GM12878 (cell line): ENCODE measurements at regions not wholly inside any gene's neighbourhood (a gene's known extent, or its start where the extent isn't known, plus 50 kb on each side); places are given as distances from the start of the nearest gene placed in this dataset.

ENCODE experiments used
- BCL3 ChIP-seq: IDR thresholded peaks from 2 replicates; pipeline ENCODE4 v1.6.1; 2011; ENCODE audit warnings: borderline replicate concordance, low read depth, mild to moderate bottlenecking, moderate library complexity, low read length; ENCODE audit not compliant: insufficient read depth, poor library complexity, severe bottlenecking
- BRCA1 ChIP-seq: IDR thresholded peaks from 2 replicates; pipeline ENCODE4 v1.6.1; 2011; ENCODE audit warnings: low read depth, low read length, improper control_type of control experiment
- CUX1 ChIP-seq: IDR thresholded peaks from 2 replicates; pipeline ENCODE4 v1.6.1; 2012; ENCODE audit warnings: improper control_type of control experiment, low read depth, low read length; ENCODE audit not compliant: insufficient replicate concordance
- EZH2 ChIP-seq: IDR thresholded peaks from 2 replicates; pipeline ENCODE4 v1.6.1; 2012; ENCODE audit warnings: low read depth, mild to moderate bottlenecking, control low read depth, inconsistent platforms, low read length, borderline replicate concordance; ENCODE audit not compliant: control insufficient read depth
- HDAC2 ChIP-seq: fragments of 200-600 bp; sonication (generic); IDR thresholded peaks from 2 replicates; pipeline ENCODE4 v1.6.1; 2017
- MYB ChIP-seq: fragments of 150-350 bp; IDR thresholded peaks from 2 replicates; pipeline ENCODE4 v1.6.1; 2014; ENCODE audit warnings: mild to moderate bottlenecking, low read depth, low read length, borderline replicate concordance
- SMC3 ChIP-seq: IDR thresholded peaks from 2 replicates; pipeline ENCODE4 v1.6.1; 2011; ENCODE audit warnings: low read length, improper control_type of control experiment, borderline replicate concordance
- SPI1 ChIP-seq: IDR thresholded peaks from 2 replicates; pipeline ENCODE4 v1.6.1; 2011; ENCODE audit warnings: low read depth, mild to moderate bottlenecking, low read length, moderate library complexity, borderline replicate concordance; ENCODE audit not compliant: insufficient read depth
- TCF3 ChIP-seq: IDR thresholded peaks from 2 replicates; pipeline ENCODE4 v1.6.1; 2012; ENCODE audit warnings: low read depth, mild to moderate bottlenecking, low read length, borderline replicate concordance; ENCODE audit not compliant: insufficient read depth
- TF ChIP-seq, protein P1 (sequence below): fragments of 450-650 bp; IDR thresholded peaks from 2 replicates; pipeline ENCODE4 v1.6.1; 2017; ENCODE audit warnings: mild to moderate bottlenecking, moderate library complexity
- TF ChIP-seq, protein P2 (sequence below): fragments of 450-650 bp; IDR thresholded peaks from 2 replicates; pipeline ENCODE4 v1.6.1; 2017; ENCODE audit warnings: mild to moderate bottlenecking, low read depth, inconsistent platforms; ENCODE audit not compliant: poor library complexity, severe bottlenecking

DNA sequence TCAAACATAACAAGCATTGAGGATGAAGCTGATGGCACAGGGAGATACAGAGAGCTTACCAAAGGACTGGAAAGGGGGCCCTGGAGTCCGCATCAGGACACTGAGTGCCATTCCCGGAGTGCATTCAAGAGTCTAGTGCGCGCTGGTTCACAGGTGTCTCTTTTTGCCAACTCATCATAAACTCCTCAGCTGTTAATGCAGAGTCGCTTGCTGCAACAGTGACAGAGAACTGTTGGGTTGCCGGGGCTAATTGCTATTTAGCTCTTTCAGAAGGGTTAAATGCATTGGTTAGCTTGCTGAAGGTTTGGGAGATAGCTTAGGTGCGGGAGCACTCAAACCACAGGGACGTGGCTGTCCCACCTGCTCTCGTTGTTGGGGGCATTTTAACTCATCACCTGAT, 1091.6 kb upstream of the EEF2KMT start (continued):
- TF ChIP-seq CUX1 (no peak), TCF3 (no peak), SPI1 (no peak), BRCA1 (no peak), BCL3 (no peak), SMC3 (no peak), HDAC2 (no peak), MYB (no peak), EZH2 (no peak)
- TF ChIP-seq, protein P1, sequence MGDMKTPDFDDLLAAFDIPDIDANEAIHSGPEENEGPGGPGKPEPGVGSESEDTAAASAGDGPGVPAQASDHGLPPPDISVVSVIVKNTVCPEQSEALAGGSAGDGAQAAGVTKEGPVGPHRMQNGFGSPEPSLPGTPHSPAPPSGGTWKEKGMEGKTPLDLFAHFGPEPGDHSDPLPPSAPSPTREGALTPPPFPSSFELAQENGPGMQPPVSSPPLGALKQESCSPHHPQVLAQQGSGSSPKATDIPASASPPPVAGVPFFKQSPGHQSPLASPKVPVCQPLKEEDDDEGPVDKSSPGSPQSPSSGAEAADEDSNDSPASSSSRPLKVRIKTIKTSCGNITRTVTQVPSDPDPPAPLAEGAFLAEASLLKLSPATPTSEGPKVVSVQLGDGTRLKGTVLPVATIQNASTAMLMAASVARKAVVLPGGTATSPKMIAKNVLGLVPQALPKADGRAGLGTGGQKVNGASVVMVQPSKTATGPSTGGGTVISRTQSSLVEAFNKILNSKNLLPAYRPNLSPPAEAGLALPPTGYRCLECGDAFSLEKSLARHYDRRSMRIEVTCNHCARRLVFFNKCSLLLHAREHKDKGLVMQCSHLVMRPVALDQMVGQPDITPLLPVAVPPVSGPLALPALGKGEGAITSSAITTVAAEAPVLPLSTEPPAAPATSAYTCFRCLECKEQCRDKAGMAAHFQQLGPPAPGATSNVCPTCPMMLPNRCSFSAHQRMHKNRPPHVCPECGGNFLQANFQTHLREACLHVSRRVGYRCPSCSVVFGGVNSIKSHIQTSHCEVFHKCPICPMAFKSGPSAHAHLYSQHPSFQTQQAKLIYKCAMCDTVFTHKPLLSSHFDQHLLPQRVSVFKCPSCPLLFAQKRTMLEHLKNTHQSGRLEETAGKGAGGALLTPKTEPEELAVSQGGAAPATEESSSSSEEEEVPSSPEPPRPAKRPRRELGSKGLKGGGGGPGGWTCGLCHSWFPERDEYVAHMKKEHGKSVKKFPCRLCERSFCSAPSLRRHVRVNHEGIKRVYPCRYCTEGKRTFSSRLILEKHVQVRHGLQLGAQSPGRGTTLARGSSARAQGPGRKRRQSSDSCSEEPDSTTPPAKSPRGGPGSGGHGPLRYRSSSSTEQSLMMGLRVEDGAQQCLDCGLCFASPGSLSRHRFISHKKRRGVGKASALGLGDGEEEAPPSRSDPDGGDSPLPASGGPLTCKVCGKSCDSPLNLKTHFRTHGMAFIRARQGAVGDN: no peak
- TF ChIP-seq, protein P2, sequence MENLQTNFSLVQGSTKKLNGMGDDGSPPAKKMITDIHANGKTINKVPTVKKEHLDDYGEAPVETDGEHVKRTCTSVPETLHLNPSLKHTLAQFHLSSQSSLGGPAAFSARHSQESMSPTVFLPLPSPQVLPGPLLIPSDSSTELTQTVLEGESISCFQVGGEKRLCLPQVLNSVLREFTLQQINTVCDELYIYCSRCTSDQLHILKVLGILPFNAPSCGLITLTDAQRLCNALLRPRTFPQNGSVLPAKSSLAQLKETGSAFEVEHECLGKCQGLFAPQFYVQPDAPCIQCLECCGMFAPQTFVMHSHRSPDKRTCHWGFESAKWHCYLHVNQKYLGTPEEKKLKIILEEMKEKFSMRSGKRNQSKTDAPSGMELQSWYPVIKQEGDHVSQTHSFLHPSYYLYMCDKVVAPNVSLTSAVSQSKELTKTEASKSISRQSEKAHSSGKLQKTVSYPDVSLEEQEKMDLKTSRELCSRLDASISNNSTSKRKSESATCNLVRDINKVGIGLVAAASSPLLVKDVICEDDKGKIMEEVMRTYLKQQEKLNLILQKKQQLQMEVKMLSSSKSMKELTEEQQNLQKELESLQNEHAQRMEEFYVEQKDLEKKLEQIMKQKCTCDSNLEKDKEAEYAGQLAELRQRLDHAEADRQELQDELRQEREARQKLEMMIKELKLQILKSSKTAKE: no peak
- TF ChIP-seq, all 136 proteins: peak for 0
